ENCODE measurements at regions not wholly inside any gene's neighbourhood (a gene's known extent, or its start where the extent isn't known, plus 50 kb on each side); places are given as distances from the start of the nearest gene placed in this dataset.

GRCh38 chr13:30851697-30852096 lies 54.4 kb upstream of the MEDAG start:
- Histone ChIP-seq H3K79me1 (ENCODE audit: low read depth, low read length) (no peaks in the 10 kb centered on the region), H2BK15ac (ENCODE audit: low read length) (no peak overlapping the region), H3K4me3 (ENCODE audit: low read length in 2 of 2) (no peak overlapping the region), H3K14ac (ENCODE audit: low read length) (no peak overlapping the region), H3K4me1 (ENCODE audit: control insufficient read depth in 2 of 2, insufficient read depth in 1 of 2, low read depth in 1 of 2, low read length in 2 of 2) (peaks cover 3 to 15% of the 10 kb centered on the region in 2 donors), H3K36me3 (replicated peaks in 1 of 2; ENCODE audit: control insufficient read depth in 2 of 2, insufficient read depth in 2 of 2, low read length in 2 of 2) (no peaks in the 10 kb centered on the region), H3K4me2 (ENCODE audit: insufficient read depth, low read length, poor library complexity, severe bottlenecking) (no peak overlapping the region), H4K91ac (ENCODE audit: low read depth, low read length, poor library complexity) (no peak overlapping the region), H3K9me3 (replicated peaks in 1 of 2; ENCODE audit: control insufficient read depth in 2 of 2, insufficient read depth in 1 of 2, low read depth in 1 of 2, low read length in 2 of 2) (peaks cover 0 to 3% of the 10 kb centered on the region in 2 donors), H2AK5ac (ENCODE audit: low read depth, low read length) (no peak overlapping the region), H4K8ac (ENCODE audit: low read depth, low read length) (no peak overlapping the region), H3K9ac (ENCODE audit: low read depth, low read length, poor library complexity) (no peak overlapping the region), H3K27me3 (ENCODE audit: control insufficient read depth in 3 of 3, insufficient read depth in 3 of 3, low read depth in 1 of 3, low read length in 3 of 3) (no peaks in the 10 kb centered on the region), H2AFZ (ENCODE audit: low read length) (no peak overlapping the region), H3K27ac (replicated peaks; ENCODE audit: low read length) (no peak overlapping the region), H3K18ac (ENCODE audit: low read length) (no peak overlapping the region), H2BK12ac (ENCODE audit: low read length) (no peak overlapping the region), H3K4ac (ENCODE audit: low read length) (no peak overlapping the region), H2BK5ac (ENCODE audit: low read length) (no peak overlapping the region), H3K23ac (ENCODE audit: low read depth, low read length, poor library complexity) (no peak overlapping the region), H2BK120ac (ENCODE audit: low read depth, low read length) (no peak overlapping the region)
- no CpG with 5 or more reads among the region's 5 CpGs for WGBS, 2 donors (ENCODE audit: extremely low coverage in 2 of 2, insufficient read length in 2 of 2, insufficient replicate concordance in 1 of 2)
- DNase-seq (ENCODE audit: low spot score) = no peak

- Histone ChIP-seq H3K9me3 (replicated peaks in 1 of 2; ENCODE audit: control insufficient read depth in 2 of 2, insufficient read depth in 1 of 2, low read depth in 1 of 2, low read length in 2 of 2) (peaks cover 2 to 5% of the 10 kb centered on the region in 2 donors), H3K18ac (ENCODE audit: low read length) (no peak overlapping the region), H3K27ac (replicated peaks; ENCODE audit: low read length) (no peak overlapping the region), H3K79me1 (ENCODE audit: low read depth, low read length) (no peaks in the 10 kb centered on the region), H2AFZ (ENCODE audit: low read length) (no peak overlapping the region), H3K4ac (ENCODE audit: low read length) (no peak overlapping the region), H4K8ac (ENCODE audit: low read depth, low read length) (no peak overlapping the region), H3K14ac (ENCODE audit: low read length) (no peak overlapping the region), H2BK12ac (ENCODE audit: low read length) (no peak overlapping the region), H3K4me3 (ENCODE audit: low read length in 2 of 2) (no peak overlapping the region), H4K91ac (ENCODE audit: low read depth, low read length, poor library complexity) (no peak overlapping the region), H3K36me3 (replicated peaks in 1 of 2; ENCODE audit: control insufficient read depth in 2 of 2, insufficient read depth in 2 of 2, low read length in 2 of 2) (no peaks in the 10 kb centered on the region), H2BK15ac (ENCODE audit: low read length) (no peak overlapping the region), H3K23ac (ENCODE audit: low read depth, low read length, poor library complexity) (no peak overlapping the region), H3K4me2 (ENCODE audit: insufficient read depth, low read length, poor library complexity, severe bottlenecking) (no peak overlapping the region), H3K9ac (ENCODE audit: low read depth, low read length, poor library complexity) (no peak overlapping the region), H2BK120ac (ENCODE audit: low read depth, low read length) (no peak overlapping the region), H2BK5ac (ENCODE audit: low read length) (no peak overlapping the region), H2AK5ac (ENCODE audit: low read depth, low read length) (no peak overlapping the region), H3K4me1 (ENCODE audit: control insufficient read depth in 2 of 2, insufficient read depth in 1 of 2, low read depth in 1 of 2, low read length in 2 of 2) (peaks cover 9 to 10% of the 10 kb centered on the region in 2 donors), H3K27me3 (ENCODE audit: control insufficient read depth in 3 of 3, insufficient read depth in 3 of 3, low read depth in 1 of 3, low read length in 3 of 3) (no peaks in the 10 kb centered on the region)
- DNase-seq (ENCODE audit: low spot score) = no peak
- no CpG with 5 or more reads among the region's 3 CpGs for WGBS, 2 donors (ENCODE audit: extremely low coverage in 2 of 2, insufficient read length in 2 of 2, insufficient replicate concordance in 1 of 2)
Observed at GRCh38 chr13:30855569-30855968, 50.5 kb upstream of the MEDAG start.

GRCh38 chr13:30856005-30856790 lies 49.9 kb upstream of the MEDAG start:
- WGBS, 2 donors (ENCODE audit: extremely low coverage in 2 of 2, insufficient read length in 2 of 2, insufficient replicate concordance in 1 of 2) = no CpG with 5 or more reads among the region's 9 CpGs

More at GRCh38 chr13:30856005-30856790, 49.9 kb upstream of the MEDAG start:
- no peak for DNase-seq (ENCODE audit: low spot score)
- H3K4me2 ChIP-seq (ENCODE audit: insufficient read depth, low read length, poor library complexity, severe bottlenecking) = no peak overlapping the region
- no peak overlapping the region for H2BK120ac ChIP-seq (ENCODE audit: low read depth, low read length)
- H3K9ac ChIP-seq (ENCODE audit: low read depth, low read length, poor library complexity) = no peak overlapping the region
- no peaks in the 10 kb centered on the region for H3K27me3 ChIP-seq (ENCODE audit: control insufficient read depth in 3 of 3, insufficient read depth in 3 of 3, low read depth in 1 of 3, low read length in 3 of 3)
- H3K79me1 ChIP-seq (ENCODE audit: low read depth, low read length) = no peaks in the 10 kb centered on the region
- H2BK15ac ChIP-seq (ENCODE audit: low read length) = no peak overlapping the region
- no peak overlapping the region for H3K27ac ChIP-seq (replicated peaks; ENCODE audit: low read length)
- no peak overlapping the region for H4K8ac ChIP-seq (ENCODE audit: low read depth, low read length)
- no peak overlapping the region for H3K4me3 ChIP-seq (ENCODE audit: low read length in 2 of 2)
- H2BK12ac ChIP-seq (ENCODE audit: low read length) = no peak overlapping the region
- peaks cover 9 to 10% of the 10 kb centered on the region in 2 donors for H3K4me1 ChIP-seq (ENCODE audit: control insufficient read depth in 2 of 2, insufficient read depth in 1 of 2, low read depth in 1 of 2, low read length in 2 of 2)
- H3K36me3 ChIP-seq (replicated peaks in 1 of 2; ENCODE audit: control insufficient read depth in 2 of 2, insufficient read depth in 2 of 2, low read length in 2 of 2) = no peaks in the 10 kb centered on the region
- H3K4ac ChIP-seq (ENCODE audit: low read length) = no peak overlapping the region
- H2AK5ac ChIP-seq (ENCODE audit: low read depth, low read length) = no peak overlapping the region
- no peak overlapping the region for H3K14ac ChIP-seq (ENCODE audit: low read length)
- H2AFZ ChIP-seq (ENCODE audit: low read length) = no peak overlapping the region
- no peak overlapping the region for H4K91ac ChIP-seq (ENCODE audit: low read depth, low read length, poor library complexity)
- H3K23ac ChIP-seq (ENCODE audit: low read depth, low read length, poor library complexity) = no peak overlapping the region
- no peak overlapping the region for H3K18ac ChIP-seq (ENCODE audit: low read length)
- H2BK5ac ChIP-seq (ENCODE audit: low read length) = no peak overlapping the region
- peaks cover 2 to 5% of the 10 kb centered on the region in 2 donors for H3K9me3 ChIP-seq (replicated peaks in 1 of 2; ENCODE audit: control insufficient read depth in 2 of 2, insufficient read depth in 1 of 2, low read depth in 1 of 2, low read length in 2 of 2)
